WTC11 (cell line): ENCODE measurements at regions not wholly inside any gene's neighbourhood (a gene's known extent, or its start where the extent isn't known, plus 50 kb on each side); places are given as distances from the start of the nearest gene placed in this dataset.

Experiments
- ATAC-seq: fragments of 200-7000 bp; cut with Tn5 transposase; 2 replicates; pipeline ENCODE4 v1.10.0; 2021; ENCODE audit warnings: mild to moderate bottlenecking, moderate library complexity
- CTCF ChIA-PET: fragments of 300-600 bp; sonication (Branson Sonifier 250); formaldehyde crosslinking; loops from one replicate; lab custom pipeline; 2021; ENCODE audit warnings: antibody characterized with exemption; lab: Charles Lee
- POLR2A ChIA-PET: fragments of 350-600 bp; sonication (Branson Sonifier 250); formaldehyde crosslinking; loops from one replicate; lab custom pipeline; 2021; ENCODE audit warnings: antibody characterized with exemption; lab: Charles Lee
- DNase-seq: peaks from one replicate; pipeline ENCODE4 v3.0.0; 2021; ENCODE audit warnings: low spot score
- H3K27ac Mint-ChIP-seq: 2 replicates; pipeline ENCODE4 v1.8.0; 2021; ENCODE audit warnings: mixed read lengths
- H3K27me3 Mint-ChIP-seq: 2 replicates; pipeline ENCODE4 v1.8.0; 2021; ENCODE audit warnings: low read depth, mild to moderate bottlenecking, moderate library complexity, mixed read lengths
- H3K36me3 Mint-ChIP-seq: 2 replicates; pipeline ENCODE4 v1.8.0; 2021; ENCODE audit warnings: mixed read lengths
- H3K4me1 Mint-ChIP-seq: 2 replicates; pipeline ENCODE4 v1.8.0; 2022; ENCODE audit warnings: mixed read lengths
- H3K4me3 Mint-ChIP-seq: 2 replicates; pipeline ENCODE4 v1.8.0; 2021; ENCODE audit warnings: mild to moderate bottlenecking, moderate library complexity, mixed read lengths
- H3K9me3 Mint-ChIP-seq: 2 replicates; pipeline ENCODE4 v1.8.0; 2021; ENCODE audit warnings: mixed read lengths
- AR ChIP-seq: fragments of 250-450 bp; sonication (Bioruptor Pico); IDR thresholded peaks from 2 replicates; pipeline ENCODE4 v1.9.0; 2021; ENCODE audit warnings: mild to moderate bottlenecking
- ARID4B ChIP-seq: sonication (generic); formaldehyde crosslinking; IDR thresholded peaks from 2 replicates; pipeline ENCODE4 v1.8.0; 2023; ENCODE audit warnings: missing genetic modification reagents, mild to moderate bottlenecking, borderline replicate concordance
- ATF1 ChIP-seq: sonication (generic); formaldehyde crosslinking; IDR thresholded peaks from 2 replicates; pipeline ENCODE4 v1.8.1; 2023; ENCODE audit warnings: mild to moderate bottlenecking, moderate library complexity, missing genetic modification reagents
- CBFB ChIP-seq: sonication (generic); formaldehyde crosslinking; IDR thresholded peaks from 2 replicates; pipeline ENCODE4 v1.8.1; 2022; ENCODE audit warnings: mild to moderate bottlenecking, low read depth, missing genetic modification reagents
- E2F4 ChIP-seq: sonication (generic); formaldehyde crosslinking; IDR thresholded peaks from 2 replicates; pipeline ENCODE4 v1.8.1; 2022; ENCODE audit warnings: low read depth, mild to moderate bottlenecking, moderate library complexity, missing genetic modification reagents, borderline replicate concordance
- FOXJ3 ChIP-seq: sonication (generic); formaldehyde crosslinking; IDR thresholded peaks from 2 replicates; pipeline ENCODE4 v1.9.0; 2021; ENCODE audit warnings: missing genetic modification reagents, mild to moderate bottlenecking, borderline replicate concordance
- FOXP1 ChIP-seq: sonication (generic); formaldehyde crosslinking; IDR thresholded peaks from 2 replicates; pipeline ENCODE4 v1.8.0; 2022; ENCODE audit warnings: missing genetic modification reagents, mild to moderate bottlenecking, moderate library complexity, borderline replicate concordance
- GABPB1 ChIP-seq: sonication (generic); formaldehyde crosslinking; IDR thresholded peaks from 2 replicates; pipeline ENCODE4 v1.8.1; 2023; ENCODE audit warnings: mild to moderate bottlenecking, missing genetic modification reagents
- IRF2 ChIP-seq: sonication (generic); formaldehyde crosslinking; IDR thresholded peaks from 2 replicates; pipeline ENCODE4 v1.8.0; 2022; ENCODE audit warnings: low read depth, missing genetic modification reagents, borderline replicate concordance
- NR1H2 ChIP-seq: sonication (generic); formaldehyde crosslinking; IDR thresholded peaks from 2 replicates; pipeline ENCODE4 v1.9.0; 2021; ENCODE audit warnings: mild to moderate bottlenecking, moderate library complexity, missing genetic modification reagents
- RELA ChIP-seq: sonication (generic); formaldehyde crosslinking; IDR thresholded peaks from 2 replicates; pipeline ENCODE4 v1.8.1; 2022; ENCODE audit warnings: missing genetic modification reagents, mild to moderate bottlenecking, borderline replicate concordance
- SMAD4 ChIP-seq: sonication (generic); formaldehyde crosslinking; IDR thresholded peaks from 2 replicates; pipeline ENCODE4 v1.8.0; 2022; ENCODE audit warnings: mild to moderate bottlenecking, missing genetic modification reagents
- ZBTB21 ChIP-seq: sonication (generic); formaldehyde crosslinking; IDR thresholded peaks from 2 replicates; pipeline ENCODE4 v1.8.1; 2023; ENCODE audit warnings: mild to moderate bottlenecking, missing genetic modification reagents, borderline replicate concordance
- ZBTB43 ChIP-seq: sonication (generic); formaldehyde crosslinking; IDR thresholded peaks from 2 replicates; pipeline ENCODE4 v1.8.1; 2023; ENCODE audit warnings: mild to moderate bottlenecking, missing genetic modification reagents
- ZNF121 ChIP-seq: sonication (generic); formaldehyde crosslinking; IDR thresholded peaks from 2 replicates; pipeline ENCODE4 v1.8.0; 2023; ENCODE audit warnings: missing genetic modification reagents
- ZNF317 ChIP-seq: sonication (generic); formaldehyde crosslinking; IDR thresholded peaks from 2 replicates; pipeline ENCODE4 v1.8.1; 2023; ENCODE audit warnings: low read depth, mild to moderate bottlenecking, moderate library complexity, missing genetic modification reagents, borderline replicate concordance
- ZNF416 ChIP-seq: fragments of 250-450 bp; sonication (Bioruptor Pico); IDR thresholded peaks from 2 replicates; pipeline ENCODE4 v1.9.0; 2021; ENCODE audit warnings: mild to moderate bottlenecking, inconsistent platforms
- TF ChIP-seq, protein P1 (sequence below): sonication (generic); formaldehyde crosslinking; IDR thresholded peaks from 2 replicates; pipeline ENCODE4 v1.8.1; 2022; ENCODE audit warnings: low read depth, missing genetic modification reagents, borderline replicate concordance
- TF ChIP-seq, protein P2 (sequence below): sonication (generic); formaldehyde crosslinking; IDR thresholded peaks from 2 replicates; pipeline ENCODE4 v1.8.0; 2022; ENCODE audit warnings: missing genetic modification reagents

- TF ChIP-seq ARID4B (CRISPR knock-in tag) (no peak), ZBTB21 (no peak), RELA (CRISPR knock-in tag) (no peak), NR1H2 (no peak), IRF2 (CRISPR knock-in tag) (no peak), SMAD4 (CRISPR knock-in tag) (no peak)
- TF ChIP-seq, protein P1, sequence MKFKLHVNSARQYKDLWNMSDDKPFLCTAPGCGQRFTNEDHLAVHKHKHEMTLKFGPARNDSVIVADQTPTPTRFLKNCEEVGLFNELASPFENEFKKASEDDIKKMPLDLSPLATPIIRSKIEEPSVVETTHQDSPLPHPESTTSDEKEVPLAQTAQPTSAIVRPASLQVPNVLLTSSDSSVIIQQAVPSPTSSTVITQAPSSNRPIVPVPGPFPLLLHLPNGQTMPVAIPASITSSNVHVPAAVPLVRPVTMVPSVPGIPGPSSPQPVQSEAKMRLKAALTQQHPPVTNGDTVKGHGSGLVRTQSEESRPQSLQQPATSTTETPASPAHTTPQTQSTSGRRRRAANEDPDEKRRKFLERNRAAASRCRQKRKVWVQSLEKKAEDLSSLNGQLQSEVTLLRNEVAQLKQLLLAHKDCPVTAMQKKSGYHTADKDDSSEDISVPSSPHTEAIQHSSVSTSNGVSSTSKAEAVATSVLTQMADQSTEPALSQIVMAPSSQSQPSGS (CRISPR knock-in tag): no peak
Observed at GRCh38 chr10:63758080-63758479, 236.9 kb downstream of the REEP3 start (continued).

DNA sequence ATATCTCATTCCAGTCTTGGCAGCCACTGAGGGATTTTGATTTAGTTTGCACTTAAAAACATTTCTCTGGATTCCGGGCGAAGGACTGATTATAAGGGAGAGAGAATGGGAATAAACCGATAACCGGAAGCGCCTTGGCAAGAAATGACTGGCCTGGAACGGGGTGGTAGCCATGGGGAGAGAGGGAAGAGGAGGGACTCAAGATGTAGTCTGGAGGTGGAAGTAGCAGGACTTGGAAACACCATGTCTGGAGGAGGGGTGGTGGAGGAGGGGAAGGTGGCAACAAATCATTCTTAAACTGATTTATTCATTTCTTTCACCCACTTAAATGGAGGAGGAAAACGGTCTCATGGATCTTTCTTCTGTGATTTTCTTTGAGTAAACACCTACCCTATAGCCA is 238.1 kb downstream of the REEP3 start:
- DNase-seq (no peak), ATAC-seq (no peak)
- Mint-ChIP-seq H3K9me3 (no peaks in the 10 kb centered on the region; the same call in 1 of the 2 replicates), H3K27me3 (no peaks in the 10 kb centered on the region), H3K4me1 (no peaks in the 10 kb centered on the region; the same call in 1 of the 2 replicates), H3K4me3 (no peak overlapping the region), H3K27ac (no peak overlapping the region), H3K36me3 (no peaks in the 10 kb centered on the region)
- CTCF ChIA-PET: interaction anchor here (1.4 kb wide), 1 partner anchor 39 kb away, joined by 5 read pairs; no protein-coding TSS in a partner anchor
- POLR2A ChIA-PET: no interaction called here
- TF ChIP-seq GABPB1 (CRISPR knock-in tag): no peak
- no peak for TF ChIP-seq AR (CRISPR knock-in tag)
- TF ChIP-seq FOXJ3 (CRISPR knock-in tag): no peak
- no peak for TF ChIP-seq E2F4
- no peak for TF ChIP-seq FOXP1 (CRISPR knock-in tag)
- no peak for TF ChIP-seq ZBTB43 (CRISPR knock-in tag)
- no peak for TF ChIP-seq ZNF317 (CRISPR knock-in tag)
- TF ChIP-seq, protein P2, sequence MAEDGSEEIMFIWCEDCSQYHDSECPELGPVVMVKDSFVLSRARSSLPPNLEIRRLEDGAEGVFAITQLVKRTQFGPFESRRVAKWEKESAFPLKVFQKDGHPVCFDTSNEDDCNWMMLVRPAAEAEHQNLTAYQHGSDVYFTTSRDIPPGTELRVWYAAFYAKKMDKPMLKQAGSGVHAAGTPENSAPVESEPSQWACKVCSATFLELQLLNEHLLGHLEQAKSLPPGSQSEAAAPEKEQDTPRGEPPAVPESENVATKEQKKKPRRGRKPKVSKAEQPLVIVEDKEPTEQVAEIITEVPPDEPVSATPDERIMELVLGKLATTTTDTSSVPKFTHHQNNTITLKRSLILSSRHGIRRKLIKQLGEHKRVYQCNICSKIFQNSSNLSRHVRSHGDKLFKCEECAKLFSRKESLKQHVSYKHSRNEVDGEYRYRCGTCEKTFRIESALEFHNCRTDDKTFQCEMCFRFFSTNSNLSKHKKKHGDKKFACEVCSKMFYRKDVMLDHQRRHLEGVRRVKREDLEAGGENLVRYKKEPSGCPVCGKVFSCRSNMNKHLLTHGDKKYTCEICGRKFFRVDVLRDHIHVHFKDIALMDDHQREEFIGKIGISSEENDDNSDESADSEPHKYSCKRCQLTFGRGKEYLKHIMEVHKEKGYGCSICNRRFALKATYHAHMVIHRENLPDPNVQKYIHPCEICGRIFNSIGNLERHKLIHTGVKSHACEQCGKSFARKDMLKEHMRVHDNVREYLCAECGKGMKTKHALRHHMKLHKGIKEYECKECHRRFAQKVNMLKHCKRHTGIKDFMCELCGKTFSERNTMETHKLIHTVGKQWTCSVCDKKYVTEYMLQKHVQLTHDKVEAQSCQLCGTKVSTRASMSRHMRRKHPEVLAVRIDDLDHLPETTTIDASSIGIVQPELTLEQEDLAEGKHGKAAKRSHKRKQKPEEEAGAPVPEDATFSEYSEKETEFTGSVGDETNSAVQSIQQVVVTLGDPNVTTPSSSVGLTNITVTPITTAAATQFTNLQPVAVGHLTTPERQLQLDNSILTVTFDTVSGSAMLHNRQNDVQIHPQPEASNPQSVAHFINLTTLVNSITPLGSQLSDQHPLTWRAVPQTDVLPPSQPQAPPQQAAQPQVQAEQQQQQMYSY (CRISPR knock-in tag): no peak
- no peak for TF ChIP-seq ZNF121
- TF ChIP-seq CBFB: no peak
- TF ChIP-seq ATF1 (CRISPR knock-in tag): no peak
- no peak for TF ChIP-seq ZNF416
